ENCODE measurements at regions not wholly inside any gene's neighbourhood (a gene's known extent, or its start where the extent isn't known, plus 50 kb on each side); places are given as distances from the start of the nearest gene placed in this dataset.

DNA sequence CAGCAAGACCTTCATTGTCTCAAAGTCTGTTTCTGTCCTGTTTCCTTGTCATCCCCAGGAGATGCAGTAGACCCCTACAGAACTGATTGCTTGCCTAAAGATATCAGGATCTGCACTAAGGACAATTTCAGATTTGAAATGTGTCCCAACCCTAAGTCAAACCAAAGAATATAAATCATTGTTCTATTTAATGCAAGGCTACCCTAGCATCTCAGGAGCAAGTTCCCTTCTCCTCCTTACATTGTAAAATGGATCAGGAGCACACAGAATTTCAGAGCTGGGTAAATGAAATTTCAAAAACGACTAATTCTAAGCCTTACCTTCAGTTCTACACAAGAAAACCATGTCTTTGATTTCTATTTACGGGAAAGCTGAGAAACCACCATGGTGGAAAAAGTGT lies 360.9 kb upstream of the KCNH8 start:
- WGBS (ENCODE audit: extremely low coverage, insufficient read length, low lambda C conversion rate), result no CpG with 5 or more reads among the region's 2 CpGs

More for the DNA sequence above, 360.9 kb upstream of the KCNH8 start:
- TF ChIP-seq, protein P1, sequence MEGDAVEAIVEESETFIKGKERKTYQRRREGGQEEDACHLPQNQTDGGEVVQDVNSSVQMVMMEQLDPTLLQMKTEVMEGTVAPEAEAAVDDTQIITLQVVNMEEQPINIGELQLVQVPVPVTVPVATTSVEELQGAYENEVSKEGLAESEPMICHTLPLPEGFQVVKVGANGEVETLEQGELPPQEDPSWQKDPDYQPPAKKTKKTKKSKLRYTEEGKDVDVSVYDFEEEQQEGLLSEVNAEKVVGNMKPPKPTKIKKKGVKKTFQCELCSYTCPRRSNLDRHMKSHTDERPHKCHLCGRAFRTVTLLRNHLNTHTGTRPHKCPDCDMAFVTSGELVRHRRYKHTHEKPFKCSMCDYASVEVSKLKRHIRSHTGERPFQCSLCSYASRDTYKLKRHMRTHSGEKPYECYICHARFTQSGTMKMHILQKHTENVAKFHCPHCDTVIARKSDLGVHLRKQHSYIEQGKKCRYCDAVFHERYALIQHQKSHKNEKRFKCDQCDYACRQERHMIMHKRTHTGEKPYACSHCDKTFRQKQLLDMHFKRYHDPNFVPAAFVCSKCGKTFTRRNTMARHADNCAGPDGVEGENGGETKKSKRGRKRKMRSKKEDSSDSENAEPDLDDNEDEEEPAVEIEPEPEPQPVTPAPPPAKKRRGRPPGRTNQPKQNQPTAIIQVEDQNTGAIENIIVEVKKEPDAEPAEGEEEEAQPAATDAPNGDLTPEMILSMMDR (conservative IDR thresholded peaks at IDR 0.05), result no peak
- H2AFZ ChIP-seq (ENCODE audit: low read length), result no peak overlapping the region
- no peak overlapping the region for H3K14ac ChIP-seq (ENCODE audit: insufficient read depth, low read length)
- no peak overlapping the region for H3K4me2 ChIP-seq (ENCODE audit: insufficient read depth, insufficient read length, low read length)
- H3K4me1 Mint-ChIP-seq, result no peaks in the 10 kb centered on the region
- no peaks in the 10 kb centered on the region for H3K79me1 ChIP-seq (ENCODE audit: insufficient read depth, low read depth, low read length, poor library complexity, severe bottlenecking)
- no peak overlapping the region for H2BK15ac ChIP-seq (ENCODE audit: low read depth, low read length)
- DNase-seq, result no peak
- no peaks in the 10 kb centered on the region for H3K23me2 ChIP-seq (ENCODE audit: insufficient read length, low read depth, low read length, poor library complexity, severe bottlenecking)
- H3K9ac ChIP-seq (ENCODE audit: extremely low read depth, insufficient read length, low read length), result no peak overlapping the region
- no peak overlapping the region for H2AK5ac ChIP-seq (ENCODE audit: insufficient read length, low read length)
- no peaks in the 10 kb centered on the region for H4K20me1 ChIP-seq (ENCODE audit: control insufficient read depth, insufficient read depth, insufficient read length)
- no peaks in the 10 kb centered on the region for H3K9me3 Mint-ChIP-seq
- no peak overlapping the region for H2BK20ac ChIP-seq (ENCODE audit: low read depth, low read length, poor library complexity, severe bottlenecking)
- no peak overlapping the region for H3K4me3 Mint-ChIP-seq
- no peaks in the 10 kb centered on the region for H3K79me2 ChIP-seq (ENCODE audit: insufficient read depth, low read length)
- H3K27me3 ChIP-seq (ENCODE audit: insufficient read depth, low read length), result no peaks in the 10 kb centered on the region
- no peak overlapping the region for H3K4ac ChIP-seq (ENCODE audit: low read depth, low read length)
- H3K9me3 ChIP-seq (ENCODE audit: control insufficient read depth, low read depth, low read length), result no peaks in the 10 kb centered on the region
- no peak overlapping the region for H3T11ph ChIP-seq (ENCODE audit: low read length)
- no peaks in the 10 kb centered on the region for H3K4me1 ChIP-seq (ENCODE audit: insufficient read depth, low read length)
- H2BK5ac ChIP-seq (ENCODE audit: insufficient read length, low read length), result no peak overlapping the region
- no peak overlapping the region for H4K8ac ChIP-seq (replicated peaks; ENCODE audit: insufficient read length, low read depth, low read length)
- H3K56ac ChIP-seq (ENCODE audit: insufficient read length, low read depth, low read length), result no peak overlapping the region
- H3K23ac ChIP-seq (ENCODE audit: insufficient read length, low read depth, low read length), result no peak overlapping the region
- H2BK12ac ChIP-seq (ENCODE audit: insufficient read length, low read depth, low read length), result no peak overlapping the region
- H2BK120ac ChIP-seq (ENCODE audit: low read depth, low read length, poor library complexity, severe bottlenecking), result no peak overlapping the region
- no peaks in the 10 kb centered on the region for H3K36me3 Mint-ChIP-seq (ENCODE audit: insufficient read depth in 1 of 3, low read depth in 3 of 3)
- no peak overlapping the region for H3K27ac ChIP-seq (ENCODE audit: insufficient read length, low read depth, low read length)
- H3K18ac ChIP-seq (ENCODE audit: insufficient read length, low read depth, low read length), result no peak overlapping the region
- no peak overlapping the region for H4K5ac ChIP-seq (ENCODE audit: insufficient read length, low read depth, low read length)
- no peak overlapping the region for H4K91ac ChIP-seq (ENCODE audit: insufficient read length, low read depth, low read length)
- H3K27ac Mint-ChIP-seq, result no peak overlapping the region
- no peaks in the 10 kb centered on the region for H3K27me3 Mint-ChIP-seq (ENCODE audit: low read depth)
